ACC112 (cell line): ENCODE measurements at regions not wholly inside any gene's neighbourhood (a gene's known extent, or its start where the extent isn't known, plus 50 kb on each side); places are given as distances from the start of the nearest gene placed in this dataset.
"Not testable (repeated sequence)": the region's sequence is repeated elsewhere in the genome, so short reads cannot be mapped to it uniquely, and the experiment has no call there.

Experiments used
- H2AFZ ChIP-seq: fragments of 200-600 bp; sonication (generic); one replicate; pipeline ENCODE4 v1.6.0; 2017; ENCODE audit warnings: antibody characterized with exemption, low read length; ENCODE audit not compliant: unreplicated experiment
- H3K27ac ChIP-seq: fragments of 200-600 bp; sonication (generic); 2 replicates; pipeline ENCODE4 v1.5.1; 2014; ENCODE audit warnings: low read depth, mild to moderate bottlenecking, antibody characterized with exemption, low read length, moderate library complexity
- H3K27me3 ChIP-seq: fragments of 200-600 bp; sonication (generic); 2 replicates; pipeline ENCODE4 v1.6.1; 2014; ENCODE audit warnings: mild to moderate bottlenecking, antibody characterized with exemption, low read length, moderate library complexity, mixed read lengths; ENCODE audit not compliant: insufficient read depth
- H3K36me3 ChIP-seq: fragments of 200-600 bp; sonication (generic); 2 replicates; pipeline ENCODE4 v1.6.1; 2016; ENCODE audit warnings: mild to moderate bottlenecking, antibody characterized with exemption, low read length, moderate library complexity, mixed read lengths; ENCODE audit not compliant: insufficient read depth
- H3K4me1 ChIP-seq: fragments of 200-600 bp; sonication (generic); one replicate; pipeline ENCODE4 v1.6.1; 2016; ENCODE audit warnings: low read length, mixed read lengths; ENCODE audit not compliant: insufficient read depth, unreplicated experiment, control insufficient read depth
- H3K4me3 ChIP-seq: fragments of 200-600 bp; sonication (generic); 2 replicates; pipeline ENCODE4 v1.5.1; 2014; ENCODE audit warnings: mild to moderate bottlenecking, low read depth, low read length
- H3K79me2 ChIP-seq: fragments of 200-600 bp; sonication (generic); one replicate; pipeline ENCODE4 v1.6.0; 2016; ENCODE audit warnings: low read length; ENCODE audit not compliant: control insufficient read depth, unreplicated experiment, insufficient read depth

DNA sequence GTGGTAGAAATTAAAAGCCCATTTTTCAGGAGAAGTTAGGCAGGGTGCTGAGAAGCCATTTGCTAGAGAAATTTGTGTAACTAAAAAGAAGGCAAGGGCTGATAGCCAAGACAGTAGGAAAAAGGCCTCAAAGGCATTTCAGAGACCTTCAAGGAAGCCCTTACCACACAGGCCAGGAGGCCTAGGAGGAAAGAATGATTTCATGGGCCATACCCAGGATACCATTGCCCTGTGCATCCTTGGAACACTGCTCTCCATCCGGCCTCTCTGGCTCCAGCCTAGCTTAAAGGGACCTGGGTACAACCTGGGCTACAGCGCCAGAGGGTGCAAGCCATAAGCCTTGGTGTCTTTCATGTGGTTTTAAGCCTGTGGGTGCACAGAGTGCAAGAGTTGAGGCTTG, 193.6 kb upstream of the GRM7 start:
- Histone ChIP-seq H3K27me3 (no peaks in the 10 kb centered on the region), H3K27ac (no peak overlapping the region), H3K36me3 (no peaks in the 10 kb centered on the region), H3K79me2 (no peaks in the 10 kb centered on the region), H3K4me3 (no peak overlapping the region), H3K4me1 (no peaks in the 10 kb centered on the region), H2AFZ (no peak overlapping the region)

- no peaks in the 10 kb centered on the region for H3K79me2 ChIP-seq
- no peak overlapping the region for H2AFZ ChIP-seq
- no peaks in the 10 kb centered on the region for H3K4me1 ChIP-seq
- no peak overlapping the region for H3K27ac ChIP-seq
- no peaks in the 10 kb centered on the region for H3K36me3 ChIP-seq
- no peak overlapping the region for H3K4me3 ChIP-seq
- no peaks in the 10 kb centered on the region for H3K27me3 ChIP-seq
Observed at GRCh38 chr3:6671363-6671762, 189.6 kb upstream of the GRM7 start.

DNA sequence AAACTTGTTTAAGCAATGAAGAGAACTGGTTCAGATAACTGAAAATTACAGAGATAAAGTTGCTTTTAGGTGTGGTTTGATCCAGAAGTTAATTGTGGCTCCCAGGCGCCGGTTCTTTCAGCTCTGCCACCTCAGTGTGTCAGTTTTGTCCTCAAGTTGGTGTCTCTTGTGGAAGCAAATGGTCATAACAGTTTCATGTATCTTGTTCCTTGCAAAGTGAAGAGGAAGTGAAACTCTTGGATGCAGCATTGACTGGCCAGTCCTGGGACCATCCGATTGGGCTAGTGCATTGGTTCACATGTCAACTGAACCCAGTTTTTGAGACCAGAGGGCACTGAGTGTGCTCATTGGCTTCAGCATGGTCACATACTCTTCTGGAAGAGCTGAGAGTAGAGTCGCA, 181.4 kb upstream of the GRM7 start:
- no peak overlapping the region for H3K27ac ChIP-seq
- no peaks in the 10 kb centered on the region for H3K36me3 ChIP-seq
- no peaks in the 10 kb centered on the region for H3K4me1 ChIP-seq
- no peak overlapping the region for H3K4me3 ChIP-seq
- no peak overlapping the region for H2AFZ ChIP-seq
- no peaks in the 10 kb centered on the region for H3K79me2 ChIP-seq
- no peaks in the 10 kb centered on the region for H3K27me3 ChIP-seq

DNA sequence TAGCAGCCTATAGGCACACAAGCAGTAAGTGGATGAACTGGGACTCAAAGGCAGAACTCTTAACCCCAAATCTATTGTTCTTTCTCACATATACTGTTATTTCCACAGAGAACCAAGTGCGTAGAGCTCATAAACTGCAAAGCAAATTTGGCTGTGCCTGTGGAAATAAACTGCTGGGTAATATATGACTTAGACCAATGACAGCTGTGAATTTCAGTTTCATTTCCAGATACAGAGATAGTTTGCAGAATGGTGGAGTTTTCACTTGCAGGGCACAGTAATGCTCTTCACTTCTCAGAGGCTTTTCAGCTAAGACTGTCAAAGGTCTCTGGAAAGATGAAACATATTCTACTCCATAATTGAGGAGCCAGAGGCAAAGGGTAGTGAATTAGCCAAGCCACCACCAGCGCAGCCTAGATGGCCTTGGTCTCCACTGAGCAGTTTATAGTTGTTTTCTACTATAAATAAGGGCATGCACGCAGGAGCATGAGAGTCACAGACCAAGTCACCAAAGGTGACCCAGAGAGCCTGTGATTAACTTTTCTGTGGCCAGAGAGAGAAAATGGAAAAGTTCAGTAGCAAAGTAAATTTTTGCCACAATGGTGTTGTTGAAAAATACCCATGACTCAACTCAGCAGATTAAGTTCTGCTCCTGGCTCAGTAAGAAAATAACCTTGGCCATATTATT, 180.7 kb upstream of the GRM7 start:
- no peaks in the 10 kb centered on the region for H3K27me3 ChIP-seq
- no peaks in the 10 kb centered on the region for H3K36me3 ChIP-seq
- H3K27ac ChIP-seq, result no peak overlapping the region
- H2AFZ ChIP-seq, result no peak overlapping the region
- no peak overlapping the region for H3K4me3 ChIP-seq
- no peaks in the 10 kb centered on the region for H3K4me1 ChIP-seq
- H3K79me2 ChIP-seq, result no peaks in the 10 kb centered on the region

DNA sequence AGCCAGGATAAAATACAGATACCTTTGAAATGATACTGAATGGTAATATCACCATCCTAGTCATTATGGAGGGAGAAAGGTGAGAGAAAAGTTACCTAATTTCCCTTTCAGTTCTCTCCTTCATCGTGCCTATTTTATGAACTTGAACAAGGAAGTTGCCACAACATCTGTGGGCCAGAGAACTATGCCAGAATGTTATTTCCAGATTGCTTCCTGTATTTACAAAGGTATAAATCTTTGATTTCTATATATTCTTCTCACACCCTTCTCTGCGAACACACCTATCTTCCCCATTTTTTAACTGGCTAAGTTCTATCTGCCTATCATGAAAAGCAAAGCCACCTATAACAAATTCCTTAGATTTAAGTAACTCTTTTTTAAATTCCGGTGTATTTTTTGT, 163.6 kb upstream of the GRM7 start:
- no peaks in the 10 kb centered on the region for H3K27me3 ChIP-seq
- no peak overlapping the region for H2AFZ ChIP-seq
- H3K79me2 ChIP-seq, result no peaks in the 10 kb centered on the region
- no peaks in the 10 kb centered on the region for H3K36me3 ChIP-seq
- H3K27ac ChIP-seq, result no peak overlapping the region
- H3K4me1 ChIP-seq, result no peaks in the 10 kb centered on the region
- no peak overlapping the region for H3K4me3 ChIP-seq

GRCh38 chr3:6697722-6698121, 163.2 kb upstream of the GRM7 start:
- no peak overlapping the region for H2AFZ ChIP-seq
- no peaks in the 10 kb centered on the region for H3K4me1 ChIP-seq
- no peak overlapping the region for H3K4me3 ChIP-seq
- H3K79me2 ChIP-seq, result no peaks in the 10 kb centered on the region
- no peak overlapping the region for H3K27ac ChIP-seq
- no peaks in the 10 kb centered on the region for H3K27me3 ChIP-seq
- H3K36me3 ChIP-seq, result no peaks in the 10 kb centered on the region

GRCh38 chr3:6704817-6705216, 156.1 kb upstream of the GRM7 start:
- H3K27me3 ChIP-seq, H2AFZ ChIP-seq, H3K4me1 ChIP-seq, H3K36me3 ChIP-seq, H3K4me3 ChIP-seq, H3K27ac ChIP-seq, H3K79me2 ChIP-seq: not testable (repeated sequence)

DNA sequence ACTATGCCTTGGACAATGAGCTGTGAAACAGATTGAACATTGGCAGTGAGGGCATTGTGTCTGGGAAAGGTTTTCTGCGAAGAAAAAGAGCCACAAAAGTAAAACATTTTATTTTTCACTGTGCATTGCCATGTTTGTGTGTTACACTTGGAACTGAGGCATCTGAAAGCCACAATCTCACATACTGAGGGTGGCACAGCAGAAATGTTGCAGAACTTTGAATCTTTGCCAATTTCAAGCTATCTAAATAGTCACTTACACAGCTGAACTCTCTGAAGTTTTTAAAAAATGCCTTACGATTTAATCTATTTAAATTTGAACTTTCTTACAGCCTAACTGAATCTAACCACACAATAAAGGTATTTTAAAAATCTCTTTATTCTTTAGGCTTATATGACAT, 154.1 kb upstream of the GRM7 start:
- Histone ChIP-seq H3K4me1 (no peaks in the 10 kb centered on the region), H3K27ac (no peak overlapping the region), H2AFZ (no peak overlapping the region), H3K79me2 (no peaks in the 10 kb centered on the region), H3K36me3 (no peaks in the 10 kb centered on the region), H3K4me3 (no peak overlapping the region), H3K27me3 (no peaks in the 10 kb centered on the region)

- Histone ChIP-seq H3K4me3 (no peak overlapping the region), H3K4me1 (no peaks in the 10 kb centered on the region), H3K79me2 (no peaks in the 10 kb centered on the region), H2AFZ (no peak overlapping the region), H3K27me3 (no peaks in the 10 kb centered on the region), H3K27ac (no peak overlapping the region), H3K36me3 (no peaks in the 10 kb centered on the region)
Observed at GRCh38 chr3:6709178-6709577, 151.7 kb upstream of the GRM7 start.

DNA sequence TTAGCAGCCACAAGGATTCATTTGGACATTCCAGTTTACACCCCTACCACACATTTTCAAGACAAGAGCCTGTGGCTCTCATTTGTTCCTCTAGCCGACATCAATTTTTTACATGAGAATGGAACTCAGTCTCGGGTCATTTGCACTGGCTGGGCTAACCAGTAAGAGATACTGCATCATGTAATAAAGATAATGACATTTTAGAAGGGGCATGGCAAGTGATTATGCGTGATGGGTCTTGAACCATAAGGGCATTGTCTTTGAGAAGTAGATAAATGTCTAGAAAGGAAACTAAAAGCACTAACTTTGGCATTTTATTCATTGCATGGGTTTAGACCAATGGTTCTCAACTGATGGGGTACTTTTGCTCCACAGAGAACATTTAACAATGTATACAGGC, 146.0 kb upstream of the GRM7 start:
- no peaks in the 10 kb centered on the region for H3K27me3 ChIP-seq
- H3K27ac ChIP-seq, result no peak overlapping the region
- H3K79me2 ChIP-seq, result no peaks in the 10 kb centered on the region
- H2AFZ ChIP-seq, result no peak overlapping the region
- no peaks in the 10 kb centered on the region for H3K36me3 ChIP-seq
- no peak overlapping the region for H3K4me3 ChIP-seq
- no peaks in the 10 kb centered on the region for H3K4me1 ChIP-seq

DNA sequence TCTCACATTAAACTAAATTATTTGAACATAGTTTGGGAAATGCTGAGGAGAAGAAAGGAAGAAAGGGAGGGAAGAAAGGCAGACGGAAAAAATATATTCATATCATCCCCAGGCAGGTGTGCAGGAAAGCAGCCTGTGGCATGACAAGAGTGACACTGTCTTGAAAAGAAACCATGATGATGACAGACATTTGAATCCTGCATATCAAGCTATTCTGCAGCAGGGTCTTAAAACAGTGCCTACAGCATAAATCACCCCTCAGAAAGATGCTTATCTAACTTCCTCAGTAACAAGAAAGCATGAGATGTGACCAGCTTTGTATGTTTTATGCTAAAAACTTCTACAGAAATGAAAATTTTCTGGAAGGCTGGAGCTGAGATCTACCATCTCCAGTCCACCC, 144.5 kb upstream of the GRM7 start:
- H2AFZ ChIP-seq, result no peak overlapping the region
- no peak overlapping the region for H3K27ac ChIP-seq
- no peaks in the 10 kb centered on the region for H3K36me3 ChIP-seq
- H3K27me3 ChIP-seq, result no peaks in the 10 kb centered on the region
- no peak overlapping the region for H3K4me3 ChIP-seq
- no peaks in the 10 kb centered on the region for H3K4me1 ChIP-seq
- H3K79me2 ChIP-seq, result no peaks in the 10 kb centered on the region
